Activated T-cell treated with anti-CD3 and anti-CD28 coated beads, Interleukin-2, amount 50 U/mL, for 24 hours (primary cell): ENCODE measurements at regions not wholly inside any gene's neighbourhood (a gene's known extent, or its start where the extent isn't known, plus 50 kb on each side); places are given as distances from the start of the nearest gene placed in this dataset.
"Not testable (repeated sequence)": the region's sequence is repeated elsewhere in the genome, so short reads cannot be mapped to it uniquely, and the experiment has no call there.

Experiments
- DNase-seq: peaks from one replicate; pipeline ENCODE4 v3.0.0-alpha.2; 2020
- H3K27ac Mint-ChIP-seq: 2 replicates; pipeline ENCODE4 v1.8.0; 2020; ENCODE audit warnings: mild to moderate bottlenecking, mixed read lengths
- H3K27me3 Mint-ChIP-seq: 2 replicates; pipeline ENCODE4 v1.8.0; 2020; ENCODE audit warnings: mixed read lengths
- H3K36me3 Mint-ChIP-seq: 2 replicates; pipeline ENCODE4 v1.8.0; 2020; ENCODE audit warnings: low read depth, mixed read lengths
- H3K4me1 Mint-ChIP-seq: 2 replicates; pipeline ENCODE4 v1.8.0; 2020; ENCODE audit warnings: low read depth, mixed read lengths
- H3K4me3 Mint-ChIP-seq: 2 replicates; pipeline ENCODE4 v1.8.0; 2020; ENCODE audit warnings: mild to moderate bottlenecking, moderate library complexity, mixed read lengths
- H3K9me3 Mint-ChIP-seq: 2 replicates; pipeline ENCODE4 v1.8.0; 2020; ENCODE audit warnings: mixed read lengths

GRCh38 chr2:107717661-107718060, 109.0 kb upstream of the RGPD4 start:
- Mint-ChIP-seq H3K27me3 (no peaks in the 10 kb centered on the region), H3K4me1 (peaks cover 2% of the 10 kb centered on the region), H3K27ac (no peak overlapping the region), H3K36me3 (no peaks in the 10 kb centered on the region), H3K4me3 (no peak overlapping the region), H3K9me3 (no peaks in the 10 kb centered on the region)
- DNase-seq: no peak

GRCh38 chr2:107719141-107719540, 107.6 kb upstream of the RGPD4 start:
- Mint-ChIP-seq H3K36me3 (no peaks in the 10 kb centered on the region), H3K9me3 (no peaks in the 10 kb centered on the region), H3K27ac (no peak overlapping the region), H3K27me3 (no peaks in the 10 kb centered on the region), H3K4me1 (no peaks in the 10 kb centered on the region), H3K4me3 (no peak overlapping the region)
- DNase-seq: no peak

GRCh38 chr2:107719836-107720235, 106.9 kb upstream of the RGPD4 start:
- H3K27ac Mint-ChIP-seq: no peak overlapping the region
- no peak for DNase-seq
- H3K27me3 Mint-ChIP-seq: no peaks in the 10 kb centered on the region
- H3K4me3 Mint-ChIP-seq: no peak overlapping the region
- no peaks in the 10 kb centered on the region for H3K36me3 Mint-ChIP-seq
- no peaks in the 10 kb centered on the region for H3K9me3 Mint-ChIP-seq
- no peaks in the 10 kb centered on the region for H3K4me1 Mint-ChIP-seq

GRCh38 chr2:107721178-107721577, 105.5 kb upstream of the RGPD4 start:
- Mint-ChIP-seq H3K4me1 (no peaks in the 10 kb centered on the region), H3K27ac (no peak overlapping the region), H3K27me3 (no peaks in the 10 kb centered on the region)

GRCh38 chr2:107721586-107721985, 105.1 kb upstream of the RGPD4 start:
- no peaks in the 10 kb centered on the region for H3K4me1 Mint-ChIP-seq
- H3K36me3 Mint-ChIP-seq: no peaks in the 10 kb centered on the region
- no peaks in the 10 kb centered on the region for H3K9me3 Mint-ChIP-seq
- H3K4me3 Mint-ChIP-seq: no peak overlapping the region
- no peak for DNase-seq
- no peaks in the 10 kb centered on the region for H3K27me3 Mint-ChIP-seq
- H3K27ac Mint-ChIP-seq: no peak overlapping the region

More at GRCh38 chr2:107721178-107721577, 105.5 kb upstream of the RGPD4 start:
- no peaks in the 10 kb centered on the region for H3K9me3 Mint-ChIP-seq
- H3K36me3 Mint-ChIP-seq: no peaks in the 10 kb centered on the region
- H3K4me3 Mint-ChIP-seq: no peak overlapping the region
- no peak for DNase-seq

GRCh38 chr2:107725824-107726223, 100.9 kb upstream of the RGPD4 start:
- not testable (repeated sequence) for H3K36me3 Mint-ChIP-seq, H3K27ac Mint-ChIP-seq, H3K4me3 Mint-ChIP-seq, H3K9me3 Mint-ChIP-seq, H3K4me1 Mint-ChIP-seq, H3K27me3 Mint-ChIP-seq, DNase-seq

GRCh38 chr2:107727318-107727717, 99.4 kb upstream of the RGPD4 start:
- H3K9me3 Mint-ChIP-seq: peaks cover 2% of the 10 kb centered on the region
- H3K27ac Mint-ChIP-seq: no peak overlapping the region

GRCh38 chr2:107728586-107728985, 98.1 kb upstream of the RGPD4 start:
- H3K9me3 Mint-ChIP-seq: peaks cover 2% of the 10 kb centered on the region
- H3K36me3 Mint-ChIP-seq: no peaks in the 10 kb centered on the region
- DNase-seq: no peak
- H3K4me3 Mint-ChIP-seq: no peak overlapping the region
- no peaks in the 10 kb centered on the region for H3K4me1 Mint-ChIP-seq
- no peaks in the 10 kb centered on the region for H3K27me3 Mint-ChIP-seq
- no peak overlapping the region for H3K27ac Mint-ChIP-seq

More at GRCh38 chr2:107727318-107727717, 99.4 kb upstream of the RGPD4 start:
- no peak overlapping the region for H3K4me3 Mint-ChIP-seq
- no peaks in the 10 kb centered on the region for H3K36me3 Mint-ChIP-seq
- DNase-seq: no peak
- H3K4me1 Mint-ChIP-seq: no peaks in the 10 kb centered on the region
- H3K27me3 Mint-ChIP-seq: no peaks in the 10 kb centered on the region

- H3K9me3 Mint-ChIP-seq: peaks cover 2% of the 10 kb centered on the region
- no peak overlapping the region for H3K27ac Mint-ChIP-seq
- no peak for DNase-seq
- no peaks in the 10 kb centered on the region for H3K36me3 Mint-ChIP-seq
- no peaks in the 10 kb centered on the region for H3K4me1 Mint-ChIP-seq
- no peaks in the 10 kb centered on the region for H3K27me3 Mint-ChIP-seq
- H3K4me3 Mint-ChIP-seq: no peak overlapping the region
Measured at GRCh38 chr2:107729440-107729839, 97.3 kb upstream of the RGPD4 start.

- H3K9me3 Mint-ChIP-seq: peaks cover 2% of the 10 kb centered on the region
- no peaks in the 10 kb centered on the region for H3K27me3 Mint-ChIP-seq
- H3K4me1 Mint-ChIP-seq: no peaks in the 10 kb centered on the region
- no peak for DNase-seq
- no peak overlapping the region for H3K4me3 Mint-ChIP-seq
- no peaks in the 10 kb centered on the region for H3K36me3 Mint-ChIP-seq
- no peak overlapping the region for H3K27ac Mint-ChIP-seq
Measured at GRCh38 chr2:107730898-107731297, 95.8 kb upstream of the RGPD4 start.

- H3K4me3 Mint-ChIP-seq: no peak overlapping the region
- no peaks in the 10 kb centered on the region for H3K4me1 Mint-ChIP-seq
- peaks cover 2% of the 10 kb centered on the region for H3K9me3 Mint-ChIP-seq
- H3K27ac Mint-ChIP-seq: no peak overlapping the region
- no peaks in the 10 kb centered on the region for H3K36me3 Mint-ChIP-seq
- no peak for DNase-seq
- no peaks in the 10 kb centered on the region for H3K27me3 Mint-ChIP-seq
Measured at GRCh38 chr2:107731435-107731834, 95.3 kb upstream of the RGPD4 start.

- Mint-ChIP-seq H3K4me1 (no peaks in the 10 kb centered on the region), H3K9me3 (peaks cover 2% of the 10 kb centered on the region), H3K36me3 (no peaks in the 10 kb centered on the region), H3K4me3 (no peak overlapping the region), H3K27me3 (no peaks in the 10 kb centered on the region), H3K27ac (no peak overlapping the region)
- DNase-seq: no peak
Measured at GRCh38 chr2:107735201-107735600, 91.5 kb upstream of the RGPD4 start.

- Mint-ChIP-seq H3K4me3 (no peak overlapping the region), H3K4me1 (no peaks in the 10 kb centered on the region), H3K36me3 (no peaks in the 10 kb centered on the region), H3K27ac (no peak overlapping the region), H3K27me3 (no peaks in the 10 kb centered on the region), H3K9me3 (no peaks in the 10 kb centered on the region)
- DNase-seq: no peak
Measured at GRCh38 chr2:107737756-107738155, 88.9 kb upstream of the RGPD4 start.

- no peaks in the 10 kb centered on the region for H3K4me1 Mint-ChIP-seq
- H3K27ac Mint-ChIP-seq: no peak overlapping the region
Measured at GRCh38 chr2:107738266-107738665, 88.4 kb upstream of the RGPD4 start.

GRCh38 chr2:107740300-107740699, 86.4 kb upstream of the RGPD4 start:
- H3K9me3 Mint-ChIP-seq: no peaks in the 10 kb centered on the region

More at GRCh38 chr2:107738266-107738665, 88.4 kb upstream of the RGPD4 start:
- Mint-ChIP-seq H3K4me3 (no peak overlapping the region), H3K27me3 (no peaks in the 10 kb centered on the region), H3K36me3 (no peaks in the 10 kb centered on the region), H3K9me3 (no peaks in the 10 kb centered on the region)
- DNase-seq: no peak

GRCh38 chr2:107742460-107743027, 84.1 kb upstream of the RGPD4 start:
- H3K9me3 Mint-ChIP-seq: no peaks in the 10 kb centered on the region
- H3K27ac Mint-ChIP-seq: no peak overlapping the region
- no peaks in the 10 kb centered on the region for H3K36me3 Mint-ChIP-seq

More at GRCh38 chr2:107740300-107740699, 86.4 kb upstream of the RGPD4 start:
- no peak for DNase-seq
- H3K4me1 Mint-ChIP-seq: no peaks in the 10 kb centered on the region
- no peaks in the 10 kb centered on the region for H3K36me3 Mint-ChIP-seq
- H3K4me3 Mint-ChIP-seq: no peak overlapping the region
- H3K27me3 Mint-ChIP-seq: no peaks in the 10 kb centered on the region
- H3K27ac Mint-ChIP-seq: no peak overlapping the region

More at GRCh38 chr2:107742460-107743027, 84.1 kb upstream of the RGPD4 start:
- no peak overlapping the region for H3K4me3 Mint-ChIP-seq
- no peaks in the 10 kb centered on the region for H3K27me3 Mint-ChIP-seq
- DNase-seq: no peak
- H3K4me1 Mint-ChIP-seq: no peaks in the 10 kb centered on the region
